GM15510 (cell line): ENCODE measurements at regions not wholly inside any gene's neighbourhood (a gene's known extent, or its start where the extent isn't known, plus 50 kb on each side); places are given as distances from the start of the nearest gene placed in this dataset.

Experiments used
- POLR2A ChIP-seq: IDR thresholded peaks from 3 replicates; pipeline ENCODE4 v1.6.1; 2011; ENCODE audit warnings: borderline replicate concordance; ENCODE audit not compliant: insufficient read length; ENCODE audit errors: extremely low read depth

- TF ChIP-seq POLR2A: no peak
Measured at GRCh38 chr14:34126586-34126985, 175.7 kb upstream of the EGLN3 start.

- no peak for TF ChIP-seq POLR2A
Measured at GRCh38 chr14:34124585-34124984, 173.7 kb upstream of the EGLN3 start.

- TF ChIP-seq POLR2A: no peak
Measured at GRCh38 chr14:34122650-34123049, 171.8 kb upstream of the EGLN3 start.

DNA sequence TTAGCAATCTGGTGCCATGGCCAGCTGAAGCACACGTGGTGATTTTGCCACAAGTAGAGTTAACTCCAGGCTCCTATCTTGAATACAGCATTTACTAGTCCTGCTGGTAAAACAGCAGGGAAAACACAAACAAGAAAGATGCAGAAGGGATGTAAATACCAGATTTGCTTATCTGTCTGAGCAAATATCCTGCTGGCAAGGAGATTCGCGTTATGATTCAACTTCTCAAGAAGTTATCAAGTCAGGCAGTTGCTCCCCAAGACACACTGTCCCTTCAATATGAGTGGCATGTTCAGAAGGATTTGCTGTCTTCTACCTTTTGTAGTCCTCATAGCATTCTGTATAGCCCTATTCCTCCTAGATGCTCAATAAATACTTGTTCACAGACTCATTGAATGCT is 171.2 kb upstream of the EGLN3 start:
- TF ChIP-seq POLR2A: no peak

GRCh38 chr14:34120185-34120977 is 169.5 kb upstream of the EGLN3 start:
- TF ChIP-seq POLR2A: no peak

DNA sequence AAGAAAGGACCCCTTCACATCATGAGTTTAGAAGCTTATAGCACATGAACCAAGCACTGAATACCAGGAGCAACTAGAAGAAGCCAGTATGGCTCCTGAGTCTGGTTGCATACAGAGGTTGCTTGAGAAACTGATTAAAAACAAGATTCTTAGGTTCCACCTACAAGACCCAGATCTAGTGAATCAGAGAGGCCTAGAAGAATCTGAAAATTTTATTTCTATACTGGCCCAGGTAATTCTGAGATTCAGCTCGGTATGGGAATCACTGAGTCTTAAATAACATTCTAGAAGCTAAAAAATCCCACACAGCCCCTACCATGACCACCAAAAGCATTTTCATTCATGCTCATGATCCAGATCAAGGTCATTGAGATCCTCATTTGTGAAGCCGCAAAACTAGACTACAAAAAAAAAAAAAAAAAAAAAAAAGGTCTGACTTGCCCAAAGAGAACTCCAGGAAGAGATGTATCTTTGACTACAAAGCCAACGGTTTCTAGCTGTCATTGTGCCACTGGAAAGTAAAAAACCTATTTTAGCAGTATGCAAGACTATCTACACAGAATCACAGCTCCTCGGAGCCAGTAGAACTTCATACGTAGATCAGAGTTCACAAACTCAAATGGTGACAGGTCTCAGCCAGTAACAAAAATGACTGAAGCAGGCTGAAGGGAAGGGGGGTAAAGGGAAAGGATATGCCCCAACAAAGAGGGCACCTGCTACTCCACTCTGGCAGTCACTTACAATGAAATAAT is 168.4 kb upstream of the EGLN3 start:
- no peak for TF ChIP-seq POLR2A

DNA sequence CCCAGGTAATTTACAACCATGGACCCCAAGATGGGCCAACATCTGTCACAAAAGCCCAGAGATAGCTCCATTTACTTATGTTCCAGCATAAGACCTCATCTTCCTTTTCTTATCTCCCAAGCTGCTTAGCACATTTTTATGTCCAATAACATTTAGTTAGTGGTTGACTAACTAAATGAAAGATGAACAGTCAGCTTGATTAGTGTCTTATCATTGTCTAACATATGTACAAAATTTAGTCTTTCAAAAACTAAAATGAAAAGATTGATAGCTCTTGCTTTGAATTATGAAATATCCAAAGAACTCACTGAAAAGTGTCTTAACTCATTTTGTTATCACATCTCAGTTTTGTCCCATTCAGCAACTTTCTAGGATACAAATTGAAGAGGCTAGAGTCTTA is 163.1 kb upstream of the EGLN3 start:
- no peak for TF ChIP-seq POLR2A

- no peak for TF ChIP-seq POLR2A
Measured at GRCh38 chr14:34113005-34113511, 162.2 kb upstream of the EGLN3 start.

- TF ChIP-seq POLR2A: no peak
Measured at GRCh38 chr14:34111953-34112352, 161.1 kb upstream of the EGLN3 start.

DNA sequence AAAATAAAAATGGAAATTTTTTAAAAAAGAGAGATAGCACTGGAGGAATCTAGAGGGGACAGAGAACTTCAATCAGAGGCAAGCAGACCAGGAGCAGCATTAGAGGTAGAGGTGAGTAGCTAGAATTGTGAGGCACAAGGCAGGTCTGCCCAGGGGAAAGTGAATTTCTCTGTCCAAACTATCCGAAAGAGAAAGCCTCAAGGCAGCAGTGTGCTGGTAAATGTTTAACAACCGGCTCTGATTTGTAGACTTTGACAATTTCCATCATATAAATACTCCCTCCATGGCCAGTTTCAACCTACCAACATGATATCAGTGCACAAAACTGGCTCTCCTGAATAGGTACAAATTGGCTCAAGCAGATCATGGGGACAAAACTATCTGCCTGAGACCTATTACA is 160.6 kb upstream of the EGLN3 start:
- TF ChIP-seq POLR2A: no peak

DNA sequence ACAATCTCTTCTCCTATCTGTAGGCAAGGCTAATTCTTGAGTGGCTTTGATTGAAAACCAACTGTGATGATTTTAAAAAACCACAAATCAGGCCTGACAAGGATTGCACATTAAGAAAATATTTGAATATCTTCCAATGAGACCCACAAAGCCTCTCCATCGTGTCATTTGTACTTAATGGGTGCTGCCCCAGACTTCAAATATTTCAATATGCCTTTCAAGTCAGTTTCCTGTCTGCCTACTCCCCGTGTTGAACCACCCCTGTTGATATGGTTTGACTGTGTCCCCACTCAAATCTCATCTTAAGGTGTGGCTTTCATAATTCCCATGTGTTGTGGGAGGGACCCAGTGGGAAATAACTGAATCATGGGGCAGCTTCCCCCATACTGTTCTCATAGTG is 159.7 kb upstream of the EGLN3 start:
- no peak for TF ChIP-seq POLR2A

GRCh38 chr14:34107441-34107840 is 156.6 kb upstream of the EGLN3 start:
- TF ChIP-seq POLR2A: no peak

DNA sequence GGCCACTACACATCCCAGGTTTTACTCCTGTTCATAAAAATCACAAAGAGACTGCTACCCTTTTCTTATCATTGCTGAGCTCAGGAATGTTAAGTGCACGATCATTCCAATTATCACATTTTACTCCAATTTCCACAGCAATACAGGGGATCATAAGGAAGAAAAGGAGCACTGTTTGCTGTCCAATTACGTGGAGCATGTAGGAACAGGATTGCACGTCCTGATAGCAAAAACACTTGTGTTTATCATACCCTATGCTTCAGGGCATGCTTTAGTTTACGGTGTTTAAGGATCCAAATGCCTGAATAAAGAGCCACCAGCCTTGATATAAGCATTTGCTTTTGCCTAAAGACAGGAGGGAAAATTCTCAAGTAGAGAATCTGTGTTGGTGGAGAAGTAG is 155.4 kb upstream of the EGLN3 start:
- no peak for TF ChIP-seq POLR2A

DNA sequence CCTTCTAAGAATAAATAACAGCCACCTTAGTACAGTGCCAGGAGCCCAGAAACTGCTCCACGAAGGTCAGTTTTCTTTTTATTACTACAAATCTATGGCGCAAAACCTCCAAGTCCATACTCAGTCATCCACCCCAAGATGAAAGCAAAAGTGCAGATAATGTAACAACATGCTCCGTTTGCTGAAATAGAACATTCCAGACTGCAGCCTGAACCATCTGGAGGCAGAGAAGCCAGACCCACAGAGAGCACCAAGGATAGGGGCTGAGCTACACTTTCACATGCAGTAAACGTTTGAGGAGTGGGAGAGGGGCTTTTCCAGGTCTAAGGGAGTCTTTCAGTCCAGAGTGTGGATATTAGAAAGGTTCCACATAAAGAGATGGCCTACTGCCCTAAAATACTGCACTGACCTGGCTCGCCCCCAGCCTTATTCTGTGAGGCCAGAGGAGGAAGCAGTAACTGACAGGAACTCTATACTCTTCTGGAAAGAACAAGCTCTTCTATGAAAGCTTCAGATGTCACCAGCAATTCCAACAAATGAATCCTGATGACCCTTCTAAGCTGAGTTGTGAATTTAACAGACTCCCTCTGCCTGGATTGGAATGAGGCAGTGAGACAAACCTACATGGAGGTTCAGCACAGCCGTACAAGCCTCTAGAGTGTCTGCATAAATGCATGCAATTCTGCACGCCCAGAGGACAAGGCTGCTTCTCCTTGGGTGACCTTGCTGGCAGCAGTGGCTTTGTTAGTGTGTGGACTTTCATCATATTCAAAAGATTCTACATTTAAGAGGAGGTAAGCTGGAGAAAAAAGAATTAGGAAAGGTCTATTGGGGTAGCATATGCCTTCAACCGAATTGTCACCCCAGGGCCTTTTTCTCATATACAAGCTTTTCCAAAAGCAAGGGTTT is 153.9 kb upstream of the EGLN3 start:
- no peak for TF ChIP-seq POLR2A

DNA sequence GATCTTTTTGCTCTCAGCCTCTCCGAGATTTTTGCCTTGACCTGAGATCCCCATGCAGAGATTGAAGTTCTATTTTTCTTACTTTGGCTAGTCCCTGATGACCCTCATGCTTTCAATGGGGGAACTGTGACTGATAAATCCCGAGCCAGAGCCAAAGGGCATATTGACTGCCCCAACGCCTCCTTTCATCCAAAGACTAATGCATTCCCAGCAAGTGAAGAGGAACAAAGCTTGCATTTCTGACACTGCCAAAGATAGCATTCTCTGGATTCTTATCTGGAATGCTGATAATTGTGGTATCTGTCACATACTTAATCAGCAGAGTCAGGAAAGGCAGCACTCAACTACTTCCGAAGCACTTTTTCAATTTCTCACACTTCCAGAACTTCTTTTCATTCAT is 152.3 kb upstream of the EGLN3 start:
- TF ChIP-seq POLR2A: no peak
